HG03135 (cell line): ENCODE measurements at regions not wholly inside any gene's neighbourhood (a gene's known extent, or its start where the extent isn't known, plus 50 kb on each side); places are given as distances from the start of the nearest gene placed in this dataset.
"Not testable (repeated sequence)": the region's sequence is repeated elsewhere in the genome, so short reads cannot be mapped to it uniquely, and the experiment has no call there.

Experiments used
- ATAC-seq: cut with Tn5 transposase; IDR thresholded peaks from one replicate; pipeline ENCODE4 v1.9.1; 2021; ENCODE audit warnings: mild to moderate bottlenecking, moderate library complexity; ENCODE audit not compliant: unreplicated experiment

DNA sequence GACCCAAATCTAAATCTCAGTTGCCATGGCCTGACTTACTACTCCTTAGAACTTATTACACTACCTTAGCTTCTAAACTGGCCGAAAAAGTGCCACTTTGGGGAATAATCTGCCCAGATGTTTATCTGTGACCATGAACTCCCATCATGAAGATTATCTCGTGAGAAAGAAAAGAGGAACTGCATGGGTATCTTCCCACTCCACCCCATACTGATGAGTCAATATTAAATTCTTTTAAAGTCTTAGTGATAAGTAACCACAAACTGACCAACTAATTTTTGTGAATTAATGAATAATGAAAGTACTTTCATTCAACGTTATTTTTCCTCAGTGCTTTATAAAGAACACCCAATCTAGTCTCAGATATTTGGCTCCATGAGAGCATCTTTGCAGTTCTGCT, 493.5 kb downstream of the EBF1 start:
- no peak for ATAC-seq

DNA sequence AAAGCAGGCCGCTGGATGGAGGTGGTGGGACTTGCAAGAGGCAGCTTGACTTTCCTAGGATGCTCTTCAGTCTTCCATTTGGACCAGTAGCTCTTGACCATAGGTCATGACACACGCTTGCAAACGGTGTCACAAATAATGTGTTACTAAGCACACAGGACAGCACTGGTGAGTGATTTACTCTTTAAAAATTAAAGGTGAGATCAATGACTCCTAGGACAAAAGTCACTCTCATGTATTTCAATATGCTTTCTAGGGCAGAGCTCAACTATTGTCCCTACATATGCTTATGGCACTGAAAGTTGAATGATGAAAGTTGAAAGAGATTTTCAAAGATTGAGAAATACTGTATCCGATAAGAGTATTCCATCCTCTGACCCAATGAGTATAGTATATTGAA, 496.7 kb downstream of the EBF1 start:
- ATAC-seq: no peak

DNA sequence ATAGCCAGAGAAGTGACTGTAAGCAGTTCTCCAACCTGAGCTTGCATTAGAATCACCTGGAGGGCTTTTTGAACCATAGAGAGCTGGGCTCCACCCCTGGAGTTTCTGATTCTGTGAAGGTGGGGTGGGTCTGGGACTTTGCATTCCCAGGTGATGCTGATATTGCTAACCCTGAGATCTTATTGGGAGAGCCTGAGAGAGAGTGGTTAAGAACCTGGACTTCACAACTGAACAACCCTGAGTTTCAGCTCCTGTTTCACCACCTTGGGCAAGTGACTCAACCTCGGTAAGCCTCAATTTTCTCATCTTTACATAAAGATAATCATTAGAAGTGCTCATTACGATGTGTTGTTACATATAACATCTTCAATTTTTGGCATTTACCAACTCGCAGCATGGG, 498.6 kb downstream of the EBF1 start:
- no peak for ATAC-seq

DNA sequence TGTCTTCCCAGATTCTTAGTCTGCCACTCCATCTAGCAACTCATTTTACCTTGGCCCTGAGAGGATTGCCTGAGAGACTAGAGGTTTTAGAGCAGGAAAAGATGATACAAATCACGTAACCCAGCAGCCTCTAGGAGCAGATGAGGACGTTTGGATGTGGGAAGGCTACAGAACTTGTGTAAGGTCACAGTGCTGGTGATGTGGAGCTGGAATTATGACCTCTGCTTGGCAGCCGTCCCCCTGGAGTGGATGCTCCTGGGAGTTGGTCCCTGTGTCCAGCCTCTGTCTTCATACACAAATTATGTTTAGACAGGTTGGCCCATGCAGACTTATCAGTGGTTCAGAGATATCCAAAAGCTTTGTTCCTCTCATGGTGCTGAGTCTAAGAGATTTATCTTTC, 499.0 kb downstream of the EBF1 start:
- ATAC-seq: no peak

DNA sequence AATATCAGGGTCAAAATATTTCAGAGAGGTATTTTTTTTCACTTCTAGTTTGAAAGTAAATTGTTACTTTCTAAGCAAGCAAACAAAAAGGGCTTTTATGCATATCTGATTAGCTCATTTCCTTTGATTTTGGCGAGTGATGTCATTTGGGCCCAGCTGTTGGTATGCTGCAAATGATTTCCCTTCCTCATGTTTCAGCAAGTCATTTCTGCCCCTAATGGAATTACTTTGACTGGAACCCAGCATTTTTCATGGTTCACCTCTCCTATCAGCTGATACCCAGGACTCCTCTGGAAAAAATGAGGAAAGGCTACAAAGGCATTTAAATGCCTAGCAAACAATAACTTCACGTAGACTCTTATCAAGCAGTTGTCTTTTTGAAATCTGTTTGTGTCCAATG, 500.6 kb downstream of the EBF1 start:
- ATAC-seq: no peak

DNA sequence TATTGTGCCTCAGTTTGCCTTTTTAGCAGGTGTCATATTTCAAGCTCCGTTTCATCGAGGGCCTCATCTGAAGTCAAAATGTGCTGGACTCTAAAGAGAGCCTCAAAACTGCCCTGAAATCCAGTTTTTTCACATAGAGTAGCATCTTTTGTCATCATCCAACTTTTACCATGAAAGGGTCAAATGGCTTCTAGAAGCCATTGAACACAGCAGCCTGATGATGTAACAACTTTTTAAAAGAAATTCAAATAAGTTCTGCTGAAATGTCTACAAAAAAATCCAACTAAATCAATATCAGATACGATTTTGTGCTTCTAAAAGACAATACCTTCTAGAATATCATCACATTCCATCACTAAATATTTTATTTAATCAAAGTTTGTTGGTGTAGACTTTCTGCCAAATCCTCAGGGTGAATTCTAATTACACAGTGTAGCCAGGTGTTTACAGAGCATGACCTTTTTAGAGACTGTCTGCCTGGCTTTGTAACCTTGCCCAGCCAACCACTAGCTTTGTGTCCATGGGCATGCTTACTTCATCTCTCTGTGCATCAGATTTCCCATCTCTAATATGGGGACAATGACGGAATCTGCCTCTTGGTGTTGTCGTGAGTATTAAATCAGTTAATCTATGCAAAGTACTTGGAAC, 505.0 kb downstream of the EBF1 start:
- no peak for ATAC-seq

DNA sequence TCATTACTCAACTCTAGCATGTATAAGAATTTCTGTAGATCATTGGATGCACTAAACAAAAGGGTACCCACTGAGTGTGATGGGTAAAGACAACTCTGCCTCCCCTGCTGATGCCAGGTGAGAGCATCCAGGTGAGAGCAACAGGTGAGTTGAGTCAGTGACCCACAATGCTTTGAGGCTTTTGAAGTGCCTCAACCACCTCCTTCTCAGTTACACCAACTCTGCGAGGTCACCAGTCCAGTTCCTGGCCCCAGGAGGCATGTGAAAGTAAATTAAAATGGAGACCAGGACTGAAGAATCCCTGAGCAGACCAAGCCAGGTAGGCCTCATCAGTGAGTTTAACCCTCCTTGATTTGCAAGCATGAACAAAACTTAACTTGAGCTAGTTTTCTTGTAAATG, 505.8 kb downstream of the EBF1 start:
- ATAC-seq: no peak

DNA sequence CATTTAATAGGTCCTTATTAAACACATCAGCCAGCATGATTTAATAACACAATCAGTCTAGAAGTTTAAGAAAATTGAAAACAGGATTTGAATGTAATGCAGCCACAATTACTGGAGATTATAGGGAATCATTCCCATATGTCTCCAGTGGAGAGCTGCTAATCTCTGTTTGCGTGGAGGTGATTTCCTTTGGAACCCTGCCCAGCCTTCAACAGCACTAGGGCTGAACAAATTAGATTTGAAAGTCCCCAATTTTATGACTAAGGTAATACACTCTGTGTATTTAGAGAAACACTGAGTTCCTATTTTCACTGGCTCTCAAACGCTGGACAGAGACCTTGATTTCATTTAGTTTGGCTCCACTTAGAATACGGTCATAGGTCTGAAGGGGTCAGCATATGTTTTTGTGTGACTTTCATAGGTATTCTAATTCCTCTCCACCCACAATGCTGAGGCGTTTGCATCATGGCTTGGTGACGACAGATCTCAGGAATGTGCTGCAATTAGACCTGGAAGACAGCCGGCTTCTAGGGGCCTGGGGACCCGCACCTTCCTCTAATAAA, 508.3 kb downstream of the EBF1 start:
- no peak for ATAC-seq

DNA sequence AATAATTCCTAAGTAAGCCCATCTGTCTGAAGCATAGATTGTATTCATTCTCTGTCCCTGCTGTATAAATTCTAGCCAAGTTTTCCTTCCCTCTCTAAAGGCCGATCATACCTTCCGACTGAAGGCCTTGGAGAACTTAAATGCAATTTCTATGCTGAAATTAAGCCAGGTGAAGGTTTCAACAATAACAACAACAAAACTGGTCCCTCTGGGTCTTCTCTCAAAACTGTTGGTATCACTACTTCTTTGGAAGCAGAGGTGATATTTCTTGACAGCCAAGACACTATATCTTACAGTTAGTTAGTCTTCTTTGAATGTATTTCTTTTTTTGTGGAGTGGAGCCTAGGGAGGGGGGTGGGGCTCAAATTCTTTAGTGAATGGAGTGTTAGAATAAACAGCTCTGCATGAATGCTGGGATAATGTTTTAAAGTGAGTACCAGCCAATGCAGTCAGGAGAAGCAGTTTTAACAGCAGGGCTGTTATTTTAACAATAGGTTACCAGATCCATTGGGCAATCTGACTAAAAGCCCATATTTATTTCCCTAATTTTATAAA, 508.9 kb downstream of the EBF1 start:
- no peak for ATAC-seq

DNA sequence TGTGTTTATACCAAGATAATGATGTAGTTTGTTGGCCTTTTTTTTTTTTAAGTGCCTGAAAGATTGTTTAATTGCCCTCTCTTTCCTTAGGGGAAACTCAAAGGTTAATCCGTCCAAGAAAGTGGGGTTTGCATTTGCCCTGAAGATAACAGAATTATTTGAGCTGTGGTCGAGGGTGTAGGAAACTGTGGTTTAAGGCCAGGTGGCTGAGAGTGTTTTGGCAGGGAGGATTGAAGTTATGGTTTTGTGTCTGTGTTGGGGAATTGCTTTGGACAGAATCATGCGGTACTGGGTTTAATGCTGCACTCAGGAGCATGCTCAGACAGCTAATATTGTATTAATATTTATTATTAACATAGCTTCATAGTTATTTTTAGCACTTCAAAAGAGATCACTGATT, 509.8 kb downstream of the EBF1 start:
- no peak for ATAC-seq

DNA sequence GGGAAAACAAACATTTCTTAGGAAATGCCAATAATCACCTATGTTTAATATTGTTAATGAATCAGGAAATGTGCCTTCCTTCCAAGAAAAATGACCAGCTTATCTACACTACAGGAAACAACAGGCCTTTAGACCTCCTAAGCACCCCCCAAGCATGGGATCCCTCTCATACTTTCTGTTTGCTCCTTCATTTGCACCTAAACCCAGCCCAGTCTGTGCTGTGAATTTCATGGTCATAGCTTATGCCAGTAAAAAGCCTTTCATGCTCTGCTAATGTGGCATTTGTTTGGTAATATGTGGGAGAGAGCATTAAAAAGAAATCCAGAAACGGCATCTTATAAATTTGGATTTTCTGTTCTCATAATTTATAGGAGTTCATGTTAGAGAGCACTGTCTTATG, 511.1 kb downstream of the EBF1 start:
- no peak for ATAC-seq

DNA sequence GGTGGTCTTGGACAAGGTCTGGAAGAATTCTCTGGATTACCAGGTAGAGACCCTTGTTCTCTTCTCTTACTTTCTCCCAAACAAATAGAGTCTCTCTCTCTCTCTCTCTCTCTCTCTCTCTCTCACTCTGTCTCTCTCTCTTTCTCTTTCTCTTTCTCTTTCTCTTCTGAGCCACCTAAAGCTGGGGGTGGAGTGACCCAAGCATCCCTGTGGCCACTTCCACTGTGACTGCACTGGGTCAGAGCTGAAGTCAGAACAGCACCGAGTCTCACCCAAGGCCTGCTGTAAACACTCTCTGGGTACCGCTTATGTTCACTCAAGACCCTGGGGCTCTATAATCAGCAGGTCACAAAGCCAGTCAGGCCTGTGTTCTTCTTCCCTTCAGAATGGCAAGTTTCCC, 513.7 kb downstream of the EBF1 start:
- no peak for ATAC-seq

DNA sequence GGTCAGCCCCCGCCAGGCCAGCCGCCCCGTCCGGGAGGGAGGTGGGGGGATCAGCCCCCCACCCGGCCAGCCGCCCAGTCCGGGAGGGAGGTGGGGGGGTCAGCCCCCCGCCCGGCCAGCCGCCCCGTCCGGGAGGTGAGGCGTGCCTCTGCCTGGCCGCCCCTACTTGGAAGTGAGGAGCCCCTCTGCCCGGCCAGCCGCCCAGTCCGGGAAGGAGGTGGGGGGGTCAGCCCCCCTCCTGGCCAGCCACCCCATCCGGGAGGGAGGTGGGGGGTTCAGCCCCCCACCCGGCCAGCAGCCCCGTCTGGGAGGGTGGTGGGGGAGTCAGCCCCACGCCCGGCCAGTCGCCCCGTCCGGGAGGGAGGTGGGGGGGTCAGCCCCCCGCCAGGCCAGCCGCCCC, 517.0 kb downstream of the EBF1 start:
- not testable (repeated sequence) for ATAC-seq

DNA sequence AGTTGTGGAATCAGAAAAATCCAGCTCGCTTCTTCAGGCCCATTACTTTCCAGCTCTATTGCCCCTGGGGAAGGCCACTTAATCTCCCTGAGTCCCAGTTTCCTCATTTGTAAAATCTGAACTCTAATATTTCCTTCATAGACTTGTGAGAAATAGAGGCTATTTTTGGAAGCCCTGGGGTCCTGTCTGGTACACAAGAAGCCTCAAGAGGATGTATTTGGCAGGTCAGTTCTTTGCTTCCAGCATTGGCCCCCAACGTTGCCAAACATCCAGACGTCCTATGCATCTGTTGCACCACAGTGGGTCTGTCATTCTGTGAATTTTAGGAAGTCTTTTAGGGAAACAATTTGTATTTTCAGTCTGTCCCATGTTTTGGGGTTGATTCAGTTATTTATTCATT, 525.9 kb downstream of the EBF1 start:
- no peak for ATAC-seq

DNA sequence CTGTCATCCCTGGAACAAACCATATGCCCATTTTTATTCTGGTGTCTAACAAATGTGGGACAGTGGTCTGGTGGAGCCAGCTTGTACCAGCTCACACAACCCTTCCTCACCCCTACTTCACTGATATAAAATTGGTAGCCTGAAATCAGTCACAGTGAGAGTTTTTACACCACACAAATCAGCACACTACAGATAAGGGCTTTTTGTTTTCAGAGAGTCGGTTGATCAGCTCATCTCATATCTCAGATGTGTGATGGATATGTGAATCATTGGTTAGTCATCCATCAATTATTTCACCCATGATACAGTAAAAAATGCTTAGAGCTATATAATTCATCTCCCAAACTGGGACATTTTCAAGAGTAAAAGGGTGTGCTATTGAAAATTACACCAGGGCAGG, 529.2 kb downstream of the EBF1 start:
- ATAC-seq: no peak

DNA sequence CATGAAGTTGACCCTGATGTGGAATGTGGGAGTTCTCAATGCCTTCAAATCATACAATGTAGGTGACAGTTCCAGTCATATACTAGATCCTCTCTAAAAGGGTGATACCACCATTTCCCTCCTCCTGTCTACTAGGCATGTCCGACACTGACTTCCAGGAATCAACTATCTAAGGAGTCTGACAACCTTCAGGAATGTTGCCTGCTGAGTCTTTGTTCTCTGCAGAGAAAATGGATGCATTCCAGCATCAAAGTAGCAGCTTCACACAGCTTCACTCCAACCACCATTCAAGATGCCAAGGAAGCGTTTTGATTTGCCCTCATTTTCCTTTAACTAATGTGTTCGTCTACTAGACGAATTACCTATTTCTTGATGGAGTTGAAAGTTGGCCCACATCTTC, 530.2 kb downstream of the EBF1 start:
- ATAC-seq: no peak

DNA sequence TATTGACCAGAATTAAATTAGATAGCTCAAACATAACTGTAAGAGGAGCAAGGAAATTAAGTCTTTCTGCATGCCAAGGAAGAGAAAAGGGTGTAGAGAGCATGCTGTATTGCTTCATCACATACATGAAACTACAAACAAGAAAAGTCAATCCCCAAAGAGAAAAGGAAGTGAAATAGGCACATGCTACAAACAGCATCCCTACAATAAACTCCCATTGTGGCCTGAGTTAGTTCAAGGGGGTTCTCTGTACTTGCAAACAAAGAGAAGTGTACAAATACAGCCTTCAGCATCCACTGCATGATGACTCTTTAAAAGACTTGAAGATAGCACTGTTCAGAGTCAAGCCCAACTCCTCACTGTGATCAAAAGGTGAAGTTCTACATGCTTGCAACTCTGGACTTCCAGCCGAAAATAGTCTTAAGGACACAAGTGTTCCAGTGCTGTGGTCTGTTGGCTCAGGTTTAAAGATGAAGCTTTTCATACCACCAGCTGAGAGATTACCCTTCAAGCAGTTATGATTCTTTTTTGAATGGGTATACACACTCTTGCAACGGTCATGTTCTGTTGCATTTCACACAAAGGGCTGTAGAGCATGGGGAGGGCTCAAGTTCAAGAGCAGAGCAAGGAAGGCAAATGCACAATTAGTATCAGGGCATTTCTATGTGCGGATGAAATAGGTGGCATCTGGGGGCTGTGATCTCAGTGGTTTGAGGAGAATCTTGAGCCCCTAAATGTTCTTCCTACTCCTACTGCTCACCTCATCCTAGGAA, 534.5 kb downstream of the EBF1 start:
- no peak for ATAC-seq

DNA sequence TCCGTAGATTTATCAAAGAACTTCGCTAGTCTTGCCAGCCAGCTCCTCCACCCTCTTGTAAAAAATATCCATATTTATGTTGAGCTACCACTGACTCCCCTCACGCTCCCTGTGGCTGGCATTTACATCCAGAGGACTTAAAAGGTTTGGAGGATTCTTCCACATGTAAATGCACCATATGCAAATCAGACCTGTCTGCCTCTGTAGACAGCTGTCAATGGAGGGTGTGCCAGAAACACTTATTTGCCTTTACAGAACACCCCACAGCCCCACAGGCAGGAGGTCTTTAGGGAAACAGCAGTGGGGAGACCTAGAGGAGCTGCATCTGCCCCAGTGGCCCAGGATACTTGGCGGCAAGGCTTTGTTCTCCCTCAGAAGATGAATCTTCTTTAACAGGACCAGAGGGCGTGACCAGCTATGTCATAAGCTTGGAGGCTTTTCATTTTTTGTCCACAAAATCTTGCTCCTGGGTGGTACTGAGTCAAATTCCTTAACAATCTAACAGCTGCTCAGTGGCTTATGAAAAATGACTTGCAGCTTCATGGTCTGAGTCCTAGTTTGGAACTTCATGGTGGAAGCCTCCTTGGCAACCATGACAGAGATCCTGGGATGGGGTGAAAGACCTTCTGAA, 535.8 kb downstream of the EBF1 start:
- ATAC-seq: no peak

DNA sequence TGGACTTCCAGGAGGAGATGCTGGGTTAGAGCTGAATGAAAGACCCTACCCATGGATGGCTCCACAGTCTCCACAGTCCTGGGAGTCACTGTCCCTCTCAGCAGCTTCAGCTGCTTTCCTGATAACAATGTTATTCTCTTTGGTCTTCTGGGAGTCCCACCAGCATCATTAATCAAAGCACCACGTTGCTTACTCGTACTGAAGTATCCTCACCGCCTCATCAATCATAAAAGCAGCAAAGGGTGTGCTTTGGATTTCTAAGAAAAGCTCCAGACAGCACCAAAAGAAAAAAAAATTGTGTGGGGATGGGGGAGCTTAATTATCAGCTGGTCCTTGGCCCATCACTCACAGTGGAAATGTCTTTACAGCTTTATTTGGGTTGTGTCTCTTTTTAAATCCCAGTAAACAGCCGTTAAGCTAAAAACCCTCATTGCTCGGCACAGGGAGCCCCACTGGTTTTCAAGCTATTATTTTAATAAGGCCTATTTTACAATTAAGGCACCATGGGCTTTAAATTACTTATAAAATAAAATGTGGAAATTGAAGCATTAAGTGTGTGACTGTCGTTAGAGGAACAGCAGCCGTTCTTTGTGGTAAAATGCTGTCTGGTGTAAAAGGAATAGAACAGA, 538.0 kb downstream of the EBF1 start:
- ATAC-seq: no peak

DNA sequence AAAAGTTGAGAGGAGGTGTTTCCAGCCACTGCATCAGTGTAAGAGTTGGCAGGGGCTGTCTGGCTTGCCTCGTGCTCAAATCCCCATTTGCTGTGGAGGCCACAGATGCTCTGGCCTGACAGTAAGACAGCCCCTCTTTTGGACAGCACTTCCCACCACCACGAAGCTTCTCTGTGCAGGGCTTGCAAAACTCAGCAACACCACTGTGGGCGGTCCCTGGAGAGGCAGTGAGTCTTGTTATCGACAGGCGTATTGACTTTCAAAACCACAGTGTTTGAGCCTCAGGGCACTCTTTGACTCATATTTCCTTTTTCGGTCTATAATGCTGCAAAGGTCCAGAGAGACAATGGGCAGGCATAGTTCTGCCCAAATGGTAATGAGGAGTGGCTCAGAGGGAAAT, 539.5 kb downstream of the EBF1 start:
- peak; percentile 94 for ATAC-seq

DNA sequence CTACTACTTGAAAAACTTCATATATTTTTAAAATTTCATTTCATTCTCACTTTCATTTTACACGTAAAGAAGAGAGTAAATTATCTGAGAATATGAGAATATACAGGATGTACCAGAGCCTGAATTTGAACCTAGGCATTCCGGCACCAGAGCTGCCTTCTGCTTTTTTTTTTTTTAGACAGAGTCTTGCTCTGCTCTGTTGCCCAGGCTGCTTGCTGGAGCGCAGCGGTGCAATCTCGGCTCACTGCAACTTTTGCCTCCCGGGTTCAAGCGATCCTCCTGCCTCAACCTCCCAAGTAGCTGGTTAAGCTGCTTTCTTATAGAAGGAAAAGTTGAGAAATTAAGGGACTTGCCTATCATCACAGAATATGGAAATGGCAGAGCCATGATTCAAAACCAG, 540.1 kb downstream of the EBF1 start:
- ATAC-seq: peak; percentile 55
